ENCODE measurements at regions not wholly inside any gene's neighbourhood (a gene's known extent, or its start where the extent isn't known, plus 50 kb on each side); places are given as distances from the start of the nearest gene placed in this dataset.

GRCh38 chr12:69026336-69026735 lies 93.4 kb upstream of the CPM start:
- Histone ChIP-seq H3K27me3 (ENCODE audit: control insufficient read depth in 1 of 2, insufficient read depth in 1 of 2, low read length in 2 of 2) (no peaks in the 10 kb centered on the region), H2BK120ac (ENCODE audit: low read depth, low read length) (no peak overlapping the region), H3K4me2 (ENCODE audit: low read length, poor library complexity, severe bottlenecking) (no peak overlapping the region), H3K18ac (ENCODE audit: low read depth in 1 of 2, low read length in 2 of 2) (no peak overlapping the region), H3K14ac (ENCODE audit: low read length in 2 of 2) (no peak overlapping the region), H2AFZ (ENCODE audit: low read depth, low read length) (no peak overlapping the region), H3K4me3 (ENCODE audit: insufficient read depth in 1 of 2, low read depth in 1 of 2, low read length in 2 of 2) (no peak overlapping the region), H3K9ac (ENCODE audit: low read length) (no peak overlapping the region), H3K27ac (ENCODE audit: low read length, poor library complexity, severe bottlenecking) (no peak overlapping the region), H3K4me1 (ENCODE audit: control insufficient read depth, insufficient read depth, low read depth, low read length) (peaks cover 8% of the 10 kb centered on the region), H3K36me3 (ENCODE audit: control insufficient read depth in 1 of 2, insufficient read depth in 2 of 2, low read depth in 1 of 2, low read length in 2 of 2) (no peaks in the 10 kb centered on the region), H2BK15ac (ENCODE audit: low read depth, poor library complexity, severe bottlenecking) (no peak overlapping the region), H2AK5ac (ENCODE audit: low read length, severe bottlenecking) (no peak overlapping the region), H3K9me3 (ENCODE audit: control insufficient read depth, low read length) (no peaks in the 10 kb centered on the region), H3K23ac (ENCODE audit: low read length in 2 of 2) (no peak overlapping the region), H3K4ac (ENCODE audit: low read depth in 1 of 2, low read length in 2 of 2) (no peak overlapping the region), H2BK12ac (ENCODE audit: low read length in 2 of 2) (no peak overlapping the region), H3K79me1 (replicated peaks; ENCODE audit: low read length, poor library complexity, severe bottlenecking) (no peaks in the 10 kb centered on the region), H2BK5ac (ENCODE audit: low read depth, low read length, poor library complexity, severe bottlenecking) (no peak overlapping the region), H4K91ac (ENCODE audit: low read length) (no peak overlapping the region), H4K8ac (ENCODE audit: low read length) (no peak overlapping the region)
- no peak for DNase-seq
- no CpG with 5 or more reads among the region's 1 CpG for WGBS

DNA sequence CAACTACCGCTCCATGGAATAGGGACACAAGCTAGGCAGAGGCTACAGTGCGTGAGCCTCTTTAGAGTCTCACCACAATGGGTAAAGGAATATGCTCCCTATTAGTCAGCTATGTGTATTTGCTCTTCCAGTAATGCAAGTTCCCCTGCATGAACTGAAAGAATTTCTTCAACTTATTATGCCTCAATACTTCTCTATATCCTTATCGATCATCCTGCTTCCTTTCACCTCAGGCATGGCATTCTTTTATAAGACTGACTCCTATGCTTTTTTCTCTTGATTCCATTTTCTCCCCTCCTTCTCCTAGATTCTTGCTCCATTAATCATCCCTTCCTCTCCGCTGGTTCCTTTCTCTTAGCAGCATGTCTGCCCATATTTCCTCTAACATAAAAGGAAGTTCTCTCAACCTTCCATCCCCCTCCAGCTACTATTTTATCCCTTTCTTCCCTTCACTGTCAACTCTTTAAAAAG lies 94.5 kb upstream of the CPM start:
- no peak overlapping the region for H4K91ac ChIP-seq (ENCODE audit: low read length)
- WGBS = 70% methylated on average over 4 of the region's 4 CpGs
- no peak overlapping the region for H3K23ac ChIP-seq (ENCODE audit: low read length in 2 of 2)
- no peaks in the 10 kb centered on the region for H3K27me3 ChIP-seq (ENCODE audit: control insufficient read depth in 1 of 2, insufficient read depth in 1 of 2, low read length in 2 of 2)
- H4K8ac ChIP-seq (ENCODE audit: low read length) = no peak overlapping the region
- no peaks in the 10 kb centered on the region for H3K9me3 ChIP-seq (ENCODE audit: control insufficient read depth, low read length)
- no peak overlapping the region for H2BK5ac ChIP-seq (ENCODE audit: low read depth, low read length, poor library complexity, severe bottlenecking)
- H3K4ac ChIP-seq (ENCODE audit: low read depth in 1 of 2, low read length in 2 of 2) = no peak overlapping the region
- no peak overlapping the region for H3K9ac ChIP-seq (ENCODE audit: low read length)
- H2BK120ac ChIP-seq (ENCODE audit: low read depth, low read length) = no peak overlapping the region
- DNase-seq = peak; percentile 24
- H2AK5ac ChIP-seq (ENCODE audit: low read length, severe bottlenecking) = no peak overlapping the region
- H3K4me1 ChIP-seq (ENCODE audit: control insufficient read depth, insufficient read depth, low read depth, low read length) = peaks cover 8% of the 10 kb centered on the region
- H2BK12ac ChIP-seq (ENCODE audit: low read length in 2 of 2) = no peak overlapping the region
- H3K4me2 ChIP-seq (ENCODE audit: low read length, poor library complexity, severe bottlenecking) = no peak overlapping the region
- H3K14ac ChIP-seq (ENCODE audit: low read length in 2 of 2) = no peak overlapping the region
- no peak overlapping the region for H3K4me3 ChIP-seq (ENCODE audit: insufficient read depth in 1 of 2, low read depth in 1 of 2, low read length in 2 of 2)
- H3K79me1 ChIP-seq (replicated peaks; ENCODE audit: low read length, poor library complexity, severe bottlenecking) = no peaks in the 10 kb centered on the region
- H3K18ac ChIP-seq (ENCODE audit: low read depth in 1 of 2, low read length in 2 of 2) = no peak overlapping the region
- H2AFZ ChIP-seq (ENCODE audit: low read depth, low read length) = no peak overlapping the region
- no peak overlapping the region for H2BK15ac ChIP-seq (ENCODE audit: low read depth, poor library complexity, severe bottlenecking)
- no peak overlapping the region for H3K27ac ChIP-seq (ENCODE audit: low read length, poor library complexity, severe bottlenecking)
- no peaks in the 10 kb centered on the region for H3K36me3 ChIP-seq (ENCODE audit: control insufficient read depth in 1 of 2, insufficient read depth in 2 of 2, low read depth in 1 of 2, low read length in 2 of 2)

GRCh38 chr12:69028941-69029729 lies 96.2 kb upstream of the CPM start:
- H3K27me3 ChIP-seq (ENCODE audit: control insufficient read depth in 1 of 2, insufficient read depth in 1 of 2, low read length in 2 of 2) = no peaks in the 10 kb centered on the region
- no peak overlapping the region for H3K4me2 ChIP-seq (ENCODE audit: low read length, poor library complexity, severe bottlenecking)
- no peak overlapping the region for H2BK15ac ChIP-seq (ENCODE audit: low read depth, poor library complexity, severe bottlenecking)
- H3K18ac ChIP-seq (ENCODE audit: low read depth in 1 of 2, low read length in 2 of 2) = peak overlapping the region in 1 of 2 experiments; percentile 60
- no peak overlapping the region for H4K8ac ChIP-seq (ENCODE audit: low read length)
- no peak overlapping the region for H3K14ac ChIP-seq (ENCODE audit: low read length in 2 of 2)
- H2BK120ac ChIP-seq (ENCODE audit: low read depth, low read length) = no peak overlapping the region
- no peak overlapping the region for H3K23ac ChIP-seq (ENCODE audit: low read length in 2 of 2)
- H2AK5ac ChIP-seq (ENCODE audit: low read length, severe bottlenecking) = no peak overlapping the region
- H3K79me1 ChIP-seq (replicated peaks; ENCODE audit: low read length, poor library complexity, severe bottlenecking) = no peaks in the 10 kb centered on the region
- H2BK5ac ChIP-seq (ENCODE audit: low read depth, low read length, poor library complexity, severe bottlenecking) = no peak overlapping the region
- H3K27ac ChIP-seq (ENCODE audit: low read length, poor library complexity, severe bottlenecking) = no peak overlapping the region
- H3K36me3 ChIP-seq (ENCODE audit: control insufficient read depth in 1 of 2, insufficient read depth in 2 of 2, low read depth in 1 of 2, low read length in 2 of 2) = no peaks in the 10 kb centered on the region
- H2BK12ac ChIP-seq (ENCODE audit: low read length in 2 of 2) = no peak overlapping the region
- 88% methylated on average over 9 of the region's 11 CpGs for WGBS
- H2AFZ ChIP-seq (ENCODE audit: low read depth, low read length) = no peak overlapping the region
- H3K4me3 ChIP-seq (ENCODE audit: insufficient read depth in 1 of 2, low read depth in 1 of 2, low read length in 2 of 2) = no peak overlapping the region
- no peaks in the 10 kb centered on the region for H3K9me3 ChIP-seq (ENCODE audit: control insufficient read depth, low read length)
- no peak overlapping the region for H3K4ac ChIP-seq (ENCODE audit: low read depth in 1 of 2, low read length in 2 of 2)
- DNase-seq = no peak
- peaks cover 8% of the 10 kb centered on the region for H3K4me1 ChIP-seq (ENCODE audit: control insufficient read depth, insufficient read depth, low read depth, low read length)
- H3K9ac ChIP-seq (ENCODE audit: low read length) = no peak overlapping the region
- no peak overlapping the region for H4K91ac ChIP-seq (ENCODE audit: low read length)

DNA sequence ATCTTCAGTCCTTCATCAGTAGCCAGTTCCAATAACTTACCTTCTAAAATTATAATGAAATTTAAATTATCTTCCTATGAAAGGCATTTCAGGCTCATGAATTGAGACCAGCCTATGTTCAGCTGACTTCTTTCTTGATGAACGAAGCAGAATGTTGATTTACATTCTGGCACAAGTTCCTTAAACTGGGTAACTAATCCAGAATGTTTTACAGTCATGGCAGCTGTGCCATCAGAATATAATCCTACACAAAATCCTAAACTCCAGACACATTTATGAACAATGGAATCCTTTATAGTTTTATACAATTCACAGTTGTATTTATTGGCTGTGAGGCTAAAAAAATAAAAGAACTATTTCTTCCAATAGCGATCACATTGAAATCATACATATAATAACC lies 97.3 kb upstream of the CPM start:
- Histone ChIP-seq H2AFZ (ENCODE audit: low read depth, low read length) (no peak overlapping the region), H3K14ac (ENCODE audit: low read length in 2 of 2) (no peak overlapping the region), H3K18ac (ENCODE audit: low read depth in 1 of 2, low read length in 2 of 2) (no peak overlapping the region), H3K36me3 (ENCODE audit: control insufficient read depth in 1 of 2, insufficient read depth in 2 of 2, low read depth in 1 of 2, low read length in 2 of 2) (no peaks in the 10 kb centered on the region), H3K27me3 (ENCODE audit: control insufficient read depth in 1 of 2, insufficient read depth in 1 of 2, low read length in 2 of 2) (no peaks in the 10 kb centered on the region), H2BK12ac (ENCODE audit: low read length in 2 of 2) (no peak overlapping the region), H2BK120ac (ENCODE audit: low read depth, low read length) (no peak overlapping the region), H4K91ac (ENCODE audit: low read length) (no peak overlapping the region), H4K8ac (ENCODE audit: low read length) (no peak overlapping the region), H3K9ac (ENCODE audit: low read length) (no peak overlapping the region), H3K27ac (ENCODE audit: low read length, poor library complexity, severe bottlenecking) (no peak overlapping the region), H3K9me3 (ENCODE audit: control insufficient read depth, low read length) (no peaks in the 10 kb centered on the region), H2BK15ac (ENCODE audit: low read depth, poor library complexity, severe bottlenecking) (no peak overlapping the region), H3K4ac (ENCODE audit: low read depth in 1 of 2, low read length in 2 of 2) (no peak overlapping the region), H2AK5ac (ENCODE audit: low read length, severe bottlenecking) (no peak overlapping the region), H2BK5ac (ENCODE audit: low read depth, low read length, poor library complexity, severe bottlenecking) (no peak overlapping the region), H3K23ac (ENCODE audit: low read length in 2 of 2) (no peak overlapping the region), H3K79me1 (replicated peaks; ENCODE audit: low read length, poor library complexity, severe bottlenecking) (no peaks in the 10 kb centered on the region), H3K4me2 (ENCODE audit: low read length, poor library complexity, severe bottlenecking) (no peak overlapping the region), H3K4me1 (ENCODE audit: control insufficient read depth, insufficient read depth, low read depth, low read length) (peaks cover 6% of the 10 kb centered on the region), H3K4me3 (ENCODE audit: insufficient read depth in 1 of 2, low read depth in 1 of 2, low read length in 2 of 2) (no peak overlapping the region)
- no peak for DNase-seq
- 91% methylated on average over 1 of the region's 2 CpGs for WGBS

Data from mesenchymal stem cell (in vitro differentiated cells and primary cell).